Nucleus accumbens (tissue), 56 donors: ENCODE measurements at regions not wholly inside any gene's neighbourhood (a gene's known extent, or its start where the extent isn't known, plus 50 kb on each side); places are given as distances from the start of the nearest gene placed in this dataset.

Experiments used
- DNase-seq, 56 donors: peaks; one replicate each; lab custom pipeline; 2025; lab: John Stamatoyannopoulos, UW

DNA sequence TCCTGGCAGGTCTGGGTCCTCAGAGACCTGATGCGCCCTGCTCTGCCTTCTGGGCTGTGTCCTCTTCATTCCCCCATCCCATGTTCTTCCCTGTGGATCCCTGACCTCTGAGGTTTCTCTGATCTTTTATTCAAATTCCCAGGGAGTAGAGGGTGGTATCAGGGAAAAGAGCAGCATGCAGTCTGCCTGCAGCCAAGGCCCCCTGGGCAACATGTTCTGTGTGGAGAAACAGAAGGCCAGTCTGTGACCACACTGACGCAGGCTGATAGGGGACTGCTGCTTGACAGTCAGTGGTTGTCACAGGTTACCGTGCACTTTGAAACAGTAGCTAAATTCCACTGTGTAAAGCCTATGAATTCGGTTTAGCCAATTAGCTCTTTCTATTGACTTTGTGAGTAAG is 156.6 kb upstream of the IRX2 start:
- no peak for DNase-seq

DNA sequence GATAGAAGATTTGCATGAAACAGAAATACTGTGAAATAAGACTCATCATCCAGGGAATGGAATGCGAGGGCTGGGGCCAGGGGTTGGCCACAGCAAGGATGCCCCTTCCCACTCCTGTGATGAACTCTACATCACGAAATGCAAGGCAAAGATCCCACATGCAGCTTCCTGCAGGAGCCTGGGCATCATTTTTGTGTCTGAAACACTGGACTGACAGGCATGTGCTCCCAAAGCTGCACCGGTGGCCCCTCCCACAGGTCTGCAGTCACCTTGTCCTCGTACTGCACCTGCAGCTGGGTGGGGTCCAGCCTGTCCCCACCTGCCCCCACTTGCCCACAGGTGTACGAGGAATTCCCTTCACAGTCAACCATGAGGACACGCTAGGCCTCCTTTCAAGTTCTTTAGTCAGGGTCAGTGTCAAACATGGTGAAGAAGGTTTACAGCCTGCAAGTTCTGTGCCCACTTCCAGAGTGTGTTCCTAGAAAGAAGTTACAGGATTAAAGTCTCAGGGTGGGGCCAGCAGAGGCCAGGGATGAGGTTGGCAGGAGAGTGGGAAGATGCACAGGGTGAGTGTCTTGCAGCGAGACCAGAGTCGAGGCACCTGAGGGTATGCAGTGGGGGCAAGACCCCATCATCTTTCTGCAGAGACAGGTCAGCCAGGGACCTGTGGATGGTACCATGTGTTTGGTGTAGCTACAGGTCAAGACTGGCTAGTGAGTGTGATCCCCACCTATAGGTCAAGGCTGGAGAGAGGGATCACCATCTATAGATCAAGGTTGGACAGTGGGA is 155.0 kb upstream of the IRX2 start:
- no peak for DNase-seq

- no peak for DNase-seq
Measured at GRCh38 chr5:2905741-2906140, 154.3 kb upstream of the IRX2 start.

DNA sequence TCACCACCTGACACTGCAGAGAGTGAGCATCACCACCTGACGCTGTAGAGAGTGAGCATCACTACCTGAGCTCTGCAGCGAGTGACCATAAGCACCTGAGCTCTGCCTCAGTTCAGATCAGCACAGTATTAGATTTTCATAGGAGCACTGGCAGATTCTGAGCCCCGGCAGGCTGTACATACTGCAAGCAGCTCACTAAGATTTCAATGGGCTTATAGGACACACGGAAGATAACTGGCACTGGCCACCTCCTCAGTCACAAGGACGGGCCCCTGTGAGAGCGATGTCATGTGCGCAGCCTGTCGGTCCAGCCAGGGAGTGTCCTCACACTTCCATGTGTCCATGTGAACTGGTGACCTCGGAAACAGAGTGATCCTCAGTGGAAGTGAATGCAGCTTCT is 153.5 kb upstream of the IRX2 start:
- DNase-seq = no peak

DNA sequence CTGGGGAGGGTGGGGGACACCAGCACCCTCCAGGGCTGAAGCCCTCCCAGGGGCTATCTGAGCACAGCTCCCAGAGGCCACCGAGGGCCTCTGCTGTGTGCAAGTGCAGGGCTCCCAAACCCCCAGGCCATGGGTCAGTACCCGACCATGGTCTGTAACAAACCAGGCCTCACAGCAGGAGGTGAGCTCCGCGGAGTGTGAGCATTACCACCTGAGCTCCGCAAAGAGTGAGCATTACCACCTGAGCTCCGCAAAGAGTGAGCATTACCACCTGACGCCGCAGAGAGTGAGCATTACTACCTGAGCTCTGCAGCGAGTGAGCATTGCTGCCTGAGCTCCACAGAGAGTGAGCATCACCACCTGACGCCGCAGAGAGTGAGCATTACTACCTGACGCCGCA is 152.9 kb upstream of the IRX2 start:
- no peak for DNase-seq

GRCh38 chr5:2903451-2904395 is 152.2 kb upstream of the IRX2 start:
- DNase-seq = no peak

DNA sequence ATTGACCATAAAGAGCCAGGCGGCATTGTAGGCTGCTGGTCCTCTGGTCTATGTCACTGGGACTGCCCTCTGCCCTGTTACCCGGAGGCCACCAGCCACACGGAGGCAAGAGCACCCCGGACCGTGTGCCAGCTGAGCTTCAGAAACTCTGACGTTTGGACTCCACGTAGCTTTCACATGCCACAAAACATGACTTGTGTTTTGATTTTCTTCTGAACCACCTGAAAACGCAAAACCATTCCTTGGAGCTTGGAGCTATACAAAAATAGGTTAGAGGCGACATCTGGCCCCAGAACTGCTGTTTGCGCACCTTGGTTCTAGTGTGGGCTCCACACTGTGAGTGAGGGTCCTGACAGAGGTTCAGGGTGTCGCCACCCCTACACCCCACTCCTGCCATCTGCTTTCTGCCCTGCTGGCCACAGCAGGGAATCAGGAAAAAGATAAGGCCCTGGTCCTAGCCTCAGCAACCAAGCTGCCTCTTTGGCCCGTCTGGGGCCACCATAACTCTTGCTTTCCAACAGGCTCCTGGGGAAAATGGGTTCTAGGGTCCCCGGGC is 151.3 kb upstream of the IRX2 start:
- DNase-seq = no peak

DNA sequence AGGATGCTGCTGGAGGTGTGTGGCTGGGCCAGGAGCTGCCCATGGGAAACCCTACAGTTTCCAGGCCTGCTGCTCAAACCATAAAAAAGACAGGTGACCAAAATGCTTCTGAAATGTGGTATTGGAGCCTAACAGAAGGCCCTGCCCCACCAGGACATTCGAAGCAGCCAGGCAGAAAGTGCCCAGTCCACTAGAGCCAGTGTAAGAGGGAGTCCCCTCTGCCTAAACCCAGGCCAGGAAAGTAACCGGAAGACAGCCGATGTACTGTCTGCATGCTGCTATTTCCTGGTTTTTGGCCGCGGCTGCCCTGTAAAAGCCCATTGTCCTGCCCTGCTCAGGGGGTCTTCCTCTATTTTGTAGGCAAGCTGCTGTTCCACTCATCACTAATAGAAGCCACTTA is 150.7 kb upstream of the IRX2 start:
- DNase-seq = no peak

DNA sequence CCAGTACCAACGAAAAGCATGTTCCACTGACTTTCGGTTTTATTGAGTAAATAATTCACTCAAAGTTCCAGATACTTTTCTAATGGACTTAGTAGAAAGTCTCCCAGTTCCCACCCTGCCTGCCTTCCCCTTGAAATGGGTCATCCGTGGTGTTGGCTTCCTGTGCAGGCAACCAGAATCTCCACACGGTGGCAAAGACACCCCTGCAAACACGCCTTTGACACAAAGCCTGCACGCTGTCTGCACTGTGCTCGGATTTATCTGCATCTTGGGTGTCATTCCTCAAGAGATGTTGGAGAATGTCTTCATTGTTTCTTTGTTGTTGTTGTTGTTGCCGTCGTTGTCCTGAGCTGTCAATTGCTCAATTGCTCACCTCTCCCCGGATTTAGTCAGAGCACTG is 150.0 kb upstream of the IRX2 start:
- no peak for DNase-seq

- DNase-seq = no peak
Measured at GRCh38 chr5:2901096-2901495, 149.6 kb upstream of the IRX2 start.

DNA sequence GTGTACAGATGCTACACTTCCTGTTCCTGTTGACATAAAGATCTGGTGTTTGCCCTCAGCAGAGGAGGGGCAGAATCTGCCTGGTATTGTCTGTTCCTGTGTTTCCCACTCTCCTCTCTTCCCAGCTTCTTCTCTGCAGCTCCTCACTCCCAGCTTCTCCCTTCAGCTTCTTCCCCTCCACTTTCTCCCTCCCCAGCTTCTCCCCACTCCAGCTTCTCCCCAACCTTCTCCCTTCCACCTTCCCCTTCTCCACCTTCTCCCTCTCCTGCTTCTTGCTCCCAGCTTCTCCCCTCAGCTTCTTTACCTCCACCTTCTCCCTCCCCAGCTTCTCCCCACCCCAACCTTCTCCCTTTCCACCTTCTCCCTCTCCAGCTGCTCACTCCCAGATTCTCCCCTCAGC is 148.9 kb upstream of the IRX2 start:
- DNase-seq = no peak

GRCh38 chr5:2899311-2899710 is 147.8 kb upstream of the IRX2 start:
- no peak for DNase-seq

DNA sequence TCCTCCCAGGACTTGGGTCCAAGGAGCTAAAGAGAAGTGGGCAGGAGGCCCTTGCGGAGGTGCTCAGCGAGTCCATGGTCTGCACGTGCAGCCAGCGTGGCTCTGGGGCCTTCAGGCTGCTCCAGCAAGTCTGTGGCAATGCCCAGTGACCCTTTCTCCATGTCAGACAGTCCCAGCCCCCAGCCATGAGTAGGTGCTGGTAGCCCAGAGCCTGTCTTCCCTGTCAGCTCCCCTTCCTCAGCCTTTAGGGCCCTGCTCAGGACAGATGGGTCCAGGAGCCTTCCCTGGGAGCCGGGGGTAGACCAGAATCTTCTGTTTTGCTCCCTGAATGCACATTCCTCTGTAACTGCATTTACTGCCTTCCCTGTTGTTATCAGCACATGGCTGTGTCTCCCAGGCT is 147.2 kb upstream of the IRX2 start:
- DNase-seq = no peak

GRCh38 chr5:2897276-2897961 is 145.9 kb upstream of the IRX2 start:
- no peak for DNase-seq

DNA sequence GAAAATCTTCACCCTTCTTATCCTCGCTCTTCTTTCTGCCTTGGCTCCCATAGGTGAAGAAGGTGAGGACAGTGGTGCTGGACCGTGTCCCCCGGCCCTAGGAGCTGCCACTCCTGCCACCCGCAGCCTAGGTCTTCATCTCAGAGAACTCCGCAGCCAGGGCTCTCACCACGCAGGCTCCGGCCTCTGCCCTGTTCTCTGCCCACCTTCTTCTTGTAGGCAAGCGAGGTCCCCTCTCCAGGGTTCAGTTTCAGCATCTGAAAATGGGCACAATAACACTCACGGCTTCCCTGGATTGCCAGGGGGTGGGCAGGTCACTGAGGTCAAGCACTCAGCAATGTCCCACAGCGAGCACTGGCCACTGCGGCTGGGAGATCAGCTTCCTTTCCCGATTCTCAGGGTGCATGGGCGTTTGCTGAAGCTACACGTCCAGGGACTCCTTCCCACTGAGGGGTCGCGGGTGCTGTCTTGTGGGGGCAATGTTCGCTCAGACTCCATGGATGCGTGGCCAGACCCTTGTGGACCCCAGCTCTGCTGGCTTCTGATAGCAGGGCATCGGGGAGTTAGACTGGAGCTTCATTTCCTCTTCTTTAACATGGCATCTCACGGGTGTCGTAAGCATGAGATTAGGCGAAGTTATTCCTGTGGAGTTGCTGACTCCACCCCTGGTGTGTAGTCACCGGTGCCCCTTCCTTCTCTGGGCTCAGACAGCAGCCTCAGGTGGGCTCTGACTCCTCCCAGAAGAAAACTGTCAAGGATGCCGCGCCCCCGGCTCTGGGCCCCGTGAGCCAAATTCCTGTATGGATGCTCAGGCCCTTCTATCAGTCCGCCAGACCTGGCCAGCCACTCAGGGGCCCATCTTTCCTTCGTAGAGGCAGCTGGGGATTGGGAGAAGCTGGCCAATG is 145.1 kb upstream of the IRX2 start:
- no peak for DNase-seq

DNA sequence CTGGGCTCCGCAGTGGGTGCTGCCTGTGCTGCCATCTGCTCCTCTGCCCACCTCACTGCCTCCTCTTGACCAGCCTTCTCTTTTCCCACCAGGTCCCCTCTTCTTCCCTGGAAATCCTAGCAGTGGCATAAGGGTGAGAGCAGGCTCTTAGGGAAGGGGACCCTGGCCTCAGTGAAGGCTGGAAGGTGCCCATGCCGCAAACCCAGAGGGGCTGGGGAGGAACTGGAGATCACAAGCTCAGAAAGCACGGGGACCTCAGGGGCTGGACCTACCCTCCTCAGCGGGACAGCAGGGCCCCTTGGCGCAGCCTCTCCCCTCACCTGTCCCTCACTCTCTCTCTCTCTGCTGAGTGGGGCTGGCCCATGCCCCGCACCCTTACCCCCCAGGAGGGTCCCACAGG is 144.4 kb upstream of the IRX2 start:
- DNase-seq = no peak

- DNase-seq = no peak
Measured at GRCh38 chr5:2895196-2895595, 143.7 kb upstream of the IRX2 start.

- no peak for DNase-seq
Measured at GRCh38 chr5:2894736-2895135, 143.3 kb upstream of the IRX2 start.

GRCh38 chr5:2894316-2894715 is 142.8 kb upstream of the IRX2 start:
- DNase-seq = no peak

DNA sequence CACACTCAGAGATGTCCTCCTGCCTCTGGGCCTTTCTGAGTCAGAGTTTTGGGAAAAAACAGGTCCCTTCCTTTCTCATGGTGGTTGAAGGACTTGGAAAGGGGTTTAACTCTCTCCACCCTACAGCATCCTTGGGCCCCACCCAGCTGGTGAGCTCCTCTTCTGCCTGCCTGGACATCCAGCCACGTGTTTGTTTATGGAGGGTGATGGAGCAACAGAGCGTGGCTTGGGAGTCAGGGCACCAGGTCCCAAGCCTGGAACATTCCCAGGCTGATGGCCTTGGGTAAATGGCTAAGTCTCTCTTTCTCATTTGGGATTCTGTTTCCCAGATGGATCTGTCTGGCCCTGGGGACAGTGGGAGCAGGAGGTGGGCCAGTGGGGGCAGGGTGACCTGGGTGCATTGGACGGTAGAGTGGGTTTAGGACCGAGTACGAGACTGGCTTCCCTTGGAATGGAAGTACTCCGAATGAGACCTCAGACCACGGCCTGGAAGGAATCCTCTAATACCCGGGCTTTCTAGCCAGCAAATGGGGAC is 141.1 kb upstream of the IRX2 start:
- no peak for DNase-seq
